ENCODE measurements at regions not wholly inside any gene's neighbourhood (a gene's known extent, or its start where the extent isn't known, plus 50 kb on each side); places are given as distances from the start of the nearest gene placed in this dataset.

DNA sequence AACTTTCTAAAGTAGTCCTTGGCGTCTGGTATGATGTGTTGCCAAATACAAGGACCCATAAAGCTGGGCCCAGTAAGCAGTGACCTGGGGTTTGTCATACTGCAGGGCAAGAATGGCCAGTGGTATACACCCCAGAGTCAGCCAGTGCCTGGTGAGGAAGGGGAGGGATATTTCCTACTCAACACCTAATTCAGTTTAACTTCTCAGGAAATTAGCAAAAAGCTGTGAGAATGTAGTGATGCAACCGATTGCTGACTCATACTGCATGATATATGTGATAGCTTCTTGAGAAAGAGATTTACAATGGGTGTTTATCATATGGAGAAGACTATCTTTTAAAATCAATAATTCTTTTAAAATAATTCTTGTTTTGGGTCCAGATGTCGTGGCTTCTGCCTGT is 889.3 kb upstream of the CELF2 start:
- Histone ChIP-seq H3K4me2 (ENCODE audit: low read length) (no peak overlapping the region), H3K36me3 (ENCODE audit: control insufficient read depth, low read length) (no peaks in the 10 kb centered on the region), H3K4me3 (ENCODE audit: low read length) (no peak overlapping the region), H3K9me3 (ENCODE audit: control insufficient read depth, insufficient read depth, low read length) (no peaks in the 10 kb centered on the region), H4K20me1 (ENCODE audit: control insufficient read depth, insufficient read depth, low read depth, low read length) (no peaks in the 10 kb centered on the region), H3K27ac (ENCODE audit: low read depth, low read length) (no peak overlapping the region), H3K4me1 (ENCODE audit: control insufficient read depth, low read length) (no peaks in the 10 kb centered on the region), H3K9me2 (replicated peaks; ENCODE audit: control insufficient read depth, low read length) (no peaks in the 10 kb centered on the region), H3K27me3 (ENCODE audit: control insufficient read depth, low read length) (no peaks in the 10 kb centered on the region), H3F3A (ENCODE audit: control insufficient read depth, insufficient read depth) (no peaks in the 10 kb centered on the region), H3K79me2 (ENCODE audit: control insufficient read depth, low read length) (no peaks in the 10 kb centered on the region)
- TF ChIP-seq CTCF (IDR thresholded peaks at IDR 0.05; ENCODE audit: low read depth, low read length, poor library complexity, severe bottlenecking) (no peak), EZH2phosphoT487 (IDR thresholded peaks at IDR 0.05; ENCODE audit: borderline replicate concordance, low read length) (no peak)

GRCh38 chr10:10130686-10131085 is 887.0 kb upstream of the CELF2 start:
- Histone ChIP-seq H3K4me3 (ENCODE audit: low read length) (no peak overlapping the region), H3K79me2 (ENCODE audit: control insufficient read depth, low read length) (no peaks in the 10 kb centered on the region), H3F3A (ENCODE audit: control insufficient read depth, insufficient read depth) (no peaks in the 10 kb centered on the region), H3K4me2 (ENCODE audit: low read length) (no peak overlapping the region), H3K4me1 (ENCODE audit: control insufficient read depth, low read length) (no peaks in the 10 kb centered on the region), H3K36me3 (ENCODE audit: control insufficient read depth, low read length) (no peaks in the 10 kb centered on the region), H4K20me1 (ENCODE audit: control insufficient read depth, insufficient read depth, low read depth, low read length) (no peaks in the 10 kb centered on the region), H3K9me3 (ENCODE audit: control insufficient read depth, insufficient read depth, low read length) (no peaks in the 10 kb centered on the region), H3K27me3 (ENCODE audit: control insufficient read depth, low read length) (no peaks in the 10 kb centered on the region), H3K27ac (ENCODE audit: low read depth, low read length) (no peak overlapping the region), H3K9me2 (replicated peaks; ENCODE audit: control insufficient read depth, low read length) (no peaks in the 10 kb centered on the region)
- TF ChIP-seq EZH2phosphoT487 (IDR thresholded peaks at IDR 0.05; ENCODE audit: borderline replicate concordance, low read length) (no peak), CTCF (IDR thresholded peaks at IDR 0.05; ENCODE audit: low read depth, low read length, poor library complexity, severe bottlenecking) (no peak)

- Histone ChIP-seq H3K4me3 (ENCODE audit: low read length) (no peak overlapping the region), H3K27me3 (ENCODE audit: control insufficient read depth, low read length) (no peaks in the 10 kb centered on the region), H3K4me2 (ENCODE audit: low read length) (no peak overlapping the region), H3K27ac (ENCODE audit: low read depth, low read length) (no peak overlapping the region), H3K9me2 (replicated peaks; ENCODE audit: control insufficient read depth, low read length) (no peaks in the 10 kb centered on the region), H3K79me2 (ENCODE audit: control insufficient read depth, low read length) (no peaks in the 10 kb centered on the region), H3K36me3 (ENCODE audit: control insufficient read depth, low read length) (no peaks in the 10 kb centered on the region), H3K4me1 (ENCODE audit: control insufficient read depth, low read length) (no peaks in the 10 kb centered on the region), H3K9me3 (ENCODE audit: control insufficient read depth, insufficient read depth, low read length) (no peaks in the 10 kb centered on the region), H3F3A (ENCODE audit: control insufficient read depth, insufficient read depth) (no peaks in the 10 kb centered on the region), H4K20me1 (ENCODE audit: control insufficient read depth, insufficient read depth, low read depth, low read length) (no peaks in the 10 kb centered on the region)
- TF ChIP-seq CTCF (IDR thresholded peaks at IDR 0.05; ENCODE audit: low read depth, low read length, poor library complexity, severe bottlenecking) (no peak), EZH2phosphoT487 (IDR thresholded peaks at IDR 0.05; ENCODE audit: borderline replicate concordance, low read length) (no peak)
These were observed 885.7 kb upstream of the CELF2 start for GRCh38 chr10:10132009-10132408.

GRCh38 chr10:10133281-10133680 is 884.4 kb upstream of the CELF2 start:
- no peaks in the 10 kb centered on the region for H3K27me3 ChIP-seq (ENCODE audit: control insufficient read depth, low read length)
- H3K36me3 ChIP-seq (ENCODE audit: control insufficient read depth, low read length): no peaks in the 10 kb centered on the region
- no peaks in the 10 kb centered on the region for H3K79me2 ChIP-seq (ENCODE audit: control insufficient read depth, low read length)
- no peak overlapping the region for H3K4me2 ChIP-seq (ENCODE audit: low read length)
- no peaks in the 10 kb centered on the region for H3F3A ChIP-seq (ENCODE audit: control insufficient read depth, insufficient read depth)
- H3K27ac ChIP-seq (ENCODE audit: low read depth, low read length): no peak overlapping the region
- H3K4me1 ChIP-seq (ENCODE audit: control insufficient read depth, low read length): no peaks in the 10 kb centered on the region
- no peak for TF ChIP-seq EZH2phosphoT487 (IDR thresholded peaks at IDR 0.05; ENCODE audit: borderline replicate concordance, low read length)
- TF ChIP-seq CTCF (IDR thresholded peaks at IDR 0.05; ENCODE audit: low read depth, low read length, poor library complexity, severe bottlenecking): no peak
- H3K9me3 ChIP-seq (ENCODE audit: control insufficient read depth, insufficient read depth, low read length): no peaks in the 10 kb centered on the region
- no peak overlapping the region for H3K4me3 ChIP-seq (ENCODE audit: low read length)
- no peaks in the 10 kb centered on the region for H4K20me1 ChIP-seq (ENCODE audit: control insufficient read depth, insufficient read depth, low read depth, low read length)
- H3K9me2 ChIP-seq (replicated peaks; ENCODE audit: control insufficient read depth, low read length): no peaks in the 10 kb centered on the region

Data from DOHH2 (cell line).